HEK293 (cell line): ENCODE measurements at regions not wholly inside any gene's neighbourhood (a gene's known extent, or its start where the extent isn't known, plus 50 kb on each side); places are given as distances from the start of the nearest gene placed in this dataset.
"Not testable (repeated sequence)": the region's sequence is repeated elsewhere in the genome, so short reads cannot be mapped to it uniquely, and the experiment has no call there.

Source experiments
- CTCF ChIA-PET: fragments of 350-600 bp; formaldehyde crosslinking; extraction: SDS; loops from one replicate; lab custom pipeline; 2021; ENCODE audit warnings: antibody characterized with exemption; lab: Yijun Ruan, JAX
- POLR2A ChIA-PET: fragments of 300-600 bp; formaldehyde crosslinking; extraction: SDS; loops from one replicate; lab custom pipeline; 2020; ENCODE audit warnings: antibody characterized with exemption, inconsistent platforms; lab: Yijun Ruan, JAX
- H3K27ac ChIP-seq: fragments of 200-500 bp; sonication (Bioruptor generic); 2 replicates; pipeline ENCODE4 v1.5.1; 2014; ENCODE audit warnings: low read depth, low read length, control low read depth, inconsistent platforms; ENCODE audit errors: extremely low read depth
- H3K36me3 ChIP-seq, 2 experiments: fragments of 200-500 bp in 1 of 2; sonication (Bioruptor generic) in 1 of 2; 1 replicate in 1 of 2; 2 replicates in 1 of 2; pipeline ENCODE4 v1.5.1; 2014 to 2017; ENCODE audit warnings: inconsistent platforms in 2 of 2, low read length in 2 of 2; ENCODE audit not compliant: control insufficient read depth in 2 of 2, insufficient read depth in 1 of 2
- H3K4me1 ChIP-seq: fragments of 200-500 bp; sonication (Bioruptor generic); 2 replicates; pipeline ENCODE4 v1.5.1; 2014; ENCODE audit warnings: mild to moderate bottlenecking, low read length, inconsistent platforms; ENCODE audit not compliant: control insufficient read depth, insufficient read depth
- H3K4me3 ChIP-seq: 2 replicates; pipeline ENCODE4 v1.5.1; 2011; ENCODE audit warnings: low read depth, mild to moderate bottlenecking, control low read depth, low read length, moderate library complexity
- H3K9me3 ChIP-seq: fragments of 200-500 bp; sonication (Bioruptor generic); 2 replicates; pipeline ENCODE4 v1.5.1; 2014; ENCODE audit warnings: low read depth, low read length, inconsistent platforms; ENCODE audit not compliant: control insufficient read depth, insufficient read depth
- EGR2 ChIP-seq: fragments of 450-650 bp; formaldehyde crosslinking; IDR thresholded peaks from 2 replicates; pipeline ENCODE4 v1.5.1; 2016; ENCODE audit warnings: low read depth, missing biosample characterization, missing genetic modification characterization
- GLIS2 ChIP-seq: fragments of 450-650 bp; formaldehyde crosslinking; IDR thresholded peaks from 2 replicates; pipeline ENCODE4 v1.5.1; 2016; ENCODE audit warnings: missing biosample characterization, missing genetic modification characterization
- OSR2 ChIP-seq: fragments of 450-650 bp; formaldehyde crosslinking; IDR thresholded peaks from 2 replicates; pipeline ENCODE4 v1.5.1; 2016; ENCODE audit warnings: missing biosample characterization, missing genetic modification characterization
- PRDM10 ChIP-seq: fragments of 450-650 bp; formaldehyde crosslinking; IDR thresholded peaks from 2 replicates; pipeline ENCODE4 v1.5.1; 2016; ENCODE audit warnings: missing biosample characterization, missing genetic modification characterization
- SCRT2 ChIP-seq: fragments of 450-650 bp; formaldehyde crosslinking; IDR thresholded peaks from 2 replicates; pipeline ENCODE4 v1.5.1; 2016; ENCODE audit warnings: missing biosample characterization, missing genetic modification characterization
- ZFHX2 ChIP-seq: fragments of 450-650 bp; formaldehyde crosslinking; conservative IDR thresholded peaks from 2 replicates; pipeline ENCODE4 v1.5.1; 2016; ENCODE audit warnings: missing biosample characterization, missing genetic modification characterization
- ZNF324 ChIP-seq: fragments of 450-650 bp; formaldehyde crosslinking; IDR thresholded peaks from 2 replicates; pipeline ENCODE4 v1.5.1; 2016; ENCODE audit warnings: missing biosample characterization, missing genetic modification characterization
- ZNF610 ChIP-seq: fragments of 450-650 bp; formaldehyde crosslinking; IDR thresholded peaks from 2 replicates; pipeline ENCODE4 v1.5.1; 2016; ENCODE audit warnings: missing biosample characterization, missing genetic modification characterization, borderline replicate concordance
- ZNF624 ChIP-seq: fragments of 450-650 bp; formaldehyde crosslinking; IDR thresholded peaks from 2 replicates; pipeline ENCODE4 v1.5.1; 2017; ENCODE audit warnings: missing biosample characterization, missing genetic modification characterization

DNA sequence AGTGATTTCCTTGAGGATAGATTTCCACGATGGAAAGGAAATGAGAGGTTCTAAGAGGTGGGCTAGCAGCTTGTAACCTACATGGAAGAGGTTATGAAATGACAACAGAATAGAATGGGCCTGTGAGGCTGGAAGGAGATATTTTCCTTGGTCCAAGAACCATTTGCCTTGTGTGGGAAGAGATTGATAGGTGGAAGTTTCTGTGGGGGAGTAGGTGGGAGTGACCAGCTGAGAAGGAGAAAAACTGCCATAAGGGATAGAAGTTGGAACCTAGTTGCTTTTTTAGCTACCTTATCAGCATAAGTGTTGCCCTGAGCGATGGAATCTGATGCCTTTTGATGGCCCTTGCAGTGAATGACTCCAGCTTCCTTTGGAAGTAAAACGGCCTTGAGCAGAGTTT lies 60.4 kb upstream of the NAA35 start:
- POLR2A ChIA-PET, H3K4me3 ChIP-seq, CTCF ChIA-PET, H3K27ac ChIP-seq, H3K36me3 ChIP-seq, H3K9me3 ChIP-seq: not testable (repeated sequence)
- TF ChIP-seq ZFHX2 (tag by site-specific recombination) (peak; percentile 78), EGR2 (peak; percentile 65)
- TF ChIP-seq, all 188 proteins: peak for 2; not testable (repeated sequence) for 186
- H3K4me1 ChIP-seq = not testable (repeated sequence)

GRCh38 chr9:85884256-85884655 lies 56.7 kb upstream of the NAA35 start:
- Histone ChIP-seq H3K36me3 (peaks cover 0 to 7% of the 10 kb centered on the region in 2 experiments; a peak in 1 of 3 replicates), H3K4me1 (no peaks in the 10 kb centered on the region), H3K27ac (no peak overlapping the region), H3K9me3 (no peaks in the 10 kb centered on the region), H3K4me3 (no peak overlapping the region)
- POLR2A ChIA-PET = no interaction called here
- CTCF ChIA-PET = no interaction called here
- TF ChIP-seq ZNF624 (tag by site-specific recombination) (no peak), PRDM10 (tag by site-specific recombination) (no peak), ZNF610 (no peak)

- POLR2A ChIA-PET = no interaction called here
- Histone ChIP-seq H3K9me3 (no peaks in the 10 kb centered on the region), H3K4me3 (no peak overlapping the region), H3K36me3 (no peaks in the 10 kb centered on the region), H3K4me1 (no peaks in the 10 kb centered on the region), H3K27ac (no peak overlapping the region)
- CTCF ChIA-PET = interaction anchor here (1.0 to 2.2 kb wide), 2 partner anchors 9 to 20 kb away, joined by 7 to 8 read pairs; no protein-coding TSS in a partner anchor
- no peak for TF ChIP-seq SCRT2 (tag by site-specific recombination)
- no peak for TF ChIP-seq GLIS2 (tag by site-specific recombination)
- no peak for TF ChIP-seq OSR2 (tag by site-specific recombination)
- no peak for TF ChIP-seq ZNF324
Measured at GRCh38 chr9:85890962-85891361, 50.0 kb upstream of the NAA35 start.
